Prostate gland (tissue), 2 donors: ENCODE measurements at regions not wholly inside any gene's neighbourhood (a gene's known extent, or its start where the extent isn't known, plus 50 kb on each side); places are given as distances from the start of the nearest gene placed in this dataset.

Source experiments
- DNase-seq: peaks from one replicate; pipeline ENCODE4 v3.0.0-alpha.2; 2019; ENCODE audit warnings: low spot score
- H3K27ac ChIP-seq, 2 donors: fragments of 200-600 bp; sonication (generic); 2 replicates each; pipeline ENCODE4 v1.5.1; 2017 to 2019
- H3K27me3 ChIP-seq: fragments of 200-600 bp; sonication (generic); replicated peaks from 2 replicates; pipeline ENCODE4 v1.5.1; 2019; ENCODE audit not compliant: insufficient read depth
- H3K36me3 ChIP-seq, 2 donors: fragments of 200-600 bp; sonication (generic); 1 replicate in 1 of 2; 2 replicates in 1 of 2; pipeline versions ENCODE4 v1.5.1 to v1.8.1; 2017 to 2019
- H3K4me1 ChIP-seq: fragments of 200-600 bp; sonication (generic); replicated peaks from 2 replicates; pipeline ENCODE4 v1.5.1; 2019
- H3K4me3 ChIP-seq, 2 donors: fragments of 200-600 bp; sonication (generic); 2 replicates each; pipeline ENCODE4 v1.5.1; 2017 to 2019
- H3K9me3 ChIP-seq: fragments of 200-600 bp; sonication (generic); 2 replicates; pipeline ENCODE4 v1.5.1; 2017
- CTCF ChIP-seq, 4 experiments: fragments of 200-600 bp in 2 of 4; fragments of 450-650 bp in 2 of 4; sonication (generic) in 2 of 4; IDR thresholded peaks; 1 replicate in 3 of 4; 2 replicates in 1 of 4; pipeline ENCODE4 v1.5.1; 2016 to 2019; ENCODE audit warnings: antibody characterized with exemption in 4 of 4, mild to moderate bottlenecking in 2 of 4, moderate library complexity in 2 of 4
- POLR2A ChIP-seq: fragments of 450-650 bp; IDR thresholded peaks from one replicate; pipeline ENCODE4 v1.6.1; 2016; ENCODE audit warnings: antibody characterized with exemption, mild to moderate bottlenecking
- POLR2AphosphoS5 ChIP-seq: sonication (generic); formaldehyde crosslinking; IDR thresholded peaks from one replicate; pipeline ENCODE4 v1.6.1; 2017; ENCODE audit warnings: antibody characterized with exemption
- WGBS: methylation state at CpG from one replicate; pipeline ENCODE4 v1.1.5; 2018; 5-methylcytosine and 5-hydroxymethylcytosine counted together
- intact Hi-C: fragments of 100-400 bp; cut with DNase I; formaldehyde crosslinking; loops from one replicate; pipeline ENCODE4 v1.14.2; 2022

GRCh38 chr18:44181951-44182747 is 498.5 kb upstream of the SETBP1 start:
- TF ChIP-seq CTCF (IDR thresholded peaks at IDR 0.05) = no peak
- TF ChIP-seq POLR2A = no peak
- peak; percentile 74 for TF ChIP-seq POLR2AphosphoS5
- no peaks in the 10 kb centered on the region for H3K27me3 ChIP-seq
- peak; percentile 37 for DNase-seq
- WGBS = 53% methylated on average over 3 of the region's 3 CpGs
- no peaks in the 10 kb centered on the region for H3K36me3 ChIP-seq
- intact Hi-C loops = no loop called here
- no peaks in the 10 kb centered on the region for H3K9me3 ChIP-seq
- H3K27ac ChIP-seq = no peak overlapping the region
- no peak overlapping the region for H3K4me3 ChIP-seq
- no peaks in the 10 kb centered on the region for H3K4me1 ChIP-seq

- Histone ChIP-seq H3K9me3 (no peaks in the 10 kb centered on the region), H3K4me3 (no peak overlapping the region), H3K27ac (no peak overlapping the region), H3K4me1 (no peaks in the 10 kb centered on the region), H3K36me3 (no peaks in the 10 kb centered on the region), H3K27me3 (no peaks in the 10 kb centered on the region)
- TF ChIP-seq POLR2AphosphoS5 (no peak), POLR2A (no peak), CTCF (IDR thresholded peaks at IDR 0.05) (no peak)
- WGBS = 76% methylated on average over 3 of the region's 3 CpGs
- intact Hi-C loops = no loop called here
- DNase-seq = no peak
Measured at GRCh38 chr18:44186001-44186400, 494.7 kb upstream of the SETBP1 start.

- H3K36me3 ChIP-seq = no peaks in the 10 kb centered on the region
- H3K9me3 ChIP-seq = no peaks in the 10 kb centered on the region
- intact Hi-C loops = no loop called here
- no peaks in the 10 kb centered on the region for H3K4me1 ChIP-seq
- no peak overlapping the region for H3K27ac ChIP-seq
- no peak for DNase-seq
- WGBS = 85% methylated on average over 2 of the region's 2 CpGs
- H3K27me3 ChIP-seq = no peaks in the 10 kb centered on the region
- no peak overlapping the region for H3K4me3 ChIP-seq
- no peak for TF ChIP-seq POLR2A
- TF ChIP-seq CTCF (IDR thresholded peaks at IDR 0.05) = no peak
- no peak for TF ChIP-seq POLR2AphosphoS5
Measured at GRCh38 chr18:44187090-44187489, 493.6 kb upstream of the SETBP1 start.

GRCh38 chr18:44195394-44196140 is 485.1 kb upstream of the SETBP1 start:
- Histone ChIP-seq H3K27me3 (no peaks in the 10 kb centered on the region), H3K27ac (no peak overlapping the region), H3K4me1 (no peaks in the 10 kb centered on the region), H3K4me3 (no peak overlapping the region), H3K36me3 (no peaks in the 10 kb centered on the region), H3K9me3 (no peaks in the 10 kb centered on the region)
- WGBS = 92% methylated on average over 4 of the region's 4 CpGs
- no peak for DNase-seq
- intact Hi-C loops = no loop called here
- TF ChIP-seq POLR2A (no peak), CTCF (IDR thresholded peaks at IDR 0.05) (no peak), POLR2AphosphoS5 (no peak)
